Inflammatory macrophage treated with lipopolysaccharide for 4 hours (primary cell): ENCODE measurements at regions not wholly inside any gene's neighbourhood (a gene's known extent, or its start where the extent isn't known, plus 50 kb on each side); places are given as distances from the start of the nearest gene placed in this dataset.
"Not testable (repeated sequence)": the region's sequence is repeated elsewhere in the genome, so short reads cannot be mapped to it uniquely, and the experiment has no call there.

Experiments
- DNase-seq: peaks from one replicate; pipeline ENCODE4 v3.0.0-alpha.2; 2020

DNA sequence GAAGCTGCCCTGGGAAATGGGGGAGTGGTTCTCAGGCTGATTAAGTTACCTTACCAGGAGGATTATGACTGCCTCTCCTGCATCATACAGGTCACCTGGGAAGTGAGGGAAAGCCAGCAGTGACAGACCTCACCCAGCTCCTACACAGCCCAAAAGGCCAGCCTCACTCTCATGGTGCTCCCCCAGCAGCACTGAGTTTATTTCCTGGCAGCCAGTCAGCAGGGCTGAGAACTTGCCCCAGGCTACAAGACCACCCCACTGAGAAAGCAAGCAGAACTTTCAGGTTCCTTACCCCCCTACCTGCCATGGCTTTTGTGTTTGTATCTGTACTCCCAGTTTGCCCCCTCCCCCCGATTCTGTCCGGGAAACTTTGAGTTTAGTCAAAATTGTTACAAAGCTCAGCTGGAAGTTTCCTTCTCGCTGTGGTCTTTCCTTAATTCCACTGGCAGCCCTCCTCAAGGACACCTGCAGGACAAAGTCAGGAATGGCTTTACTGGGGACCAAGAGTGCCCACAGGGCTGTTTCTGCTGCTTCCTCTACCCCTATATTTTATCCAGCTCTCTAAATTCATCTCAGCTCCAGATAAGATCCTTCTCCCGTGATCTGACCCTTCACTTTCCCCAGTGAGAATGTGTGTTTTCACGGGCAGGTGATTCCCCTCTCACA, 649.8 kb upstream of the MBL2 start:
- no peak for DNase-seq

DNA sequence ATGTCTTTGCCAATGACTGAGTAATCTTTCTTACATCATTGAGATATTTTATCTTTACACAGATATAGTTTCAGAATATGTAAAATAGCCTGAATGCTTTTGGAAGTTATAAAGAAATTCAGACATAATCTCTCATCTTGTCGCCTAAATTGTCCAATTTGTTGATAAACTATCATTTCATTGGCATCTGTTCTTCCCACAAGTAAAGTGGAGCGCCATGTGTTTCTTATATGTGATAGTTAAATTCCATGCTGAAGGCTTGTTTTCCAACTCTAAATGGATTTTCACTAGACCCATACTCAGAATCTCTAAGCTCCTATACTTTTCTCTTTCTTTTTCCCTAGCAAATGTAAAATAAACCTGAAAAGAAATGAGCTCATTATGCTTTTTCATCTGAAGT, 640.1 kb upstream of the MBL2 start:
- no peak for DNase-seq

DNA sequence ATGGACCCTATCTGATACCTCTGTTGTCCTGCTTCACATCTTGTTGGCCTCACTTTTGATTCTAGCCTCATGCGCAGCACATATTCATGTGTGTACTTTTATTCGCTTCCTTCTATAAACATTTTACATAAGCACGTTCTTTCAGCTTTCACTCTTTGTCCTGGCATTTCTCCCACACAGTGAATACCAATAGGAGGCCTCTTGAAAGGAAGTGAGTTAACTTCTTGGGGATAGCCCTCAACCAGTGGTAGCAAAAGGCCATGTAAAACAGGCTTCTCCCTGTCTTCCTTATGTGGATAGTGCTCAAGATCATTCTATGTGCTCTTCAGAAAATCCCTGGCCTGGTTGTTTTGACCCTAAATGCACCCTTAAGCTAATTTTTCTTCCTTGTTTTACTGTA, 633.9 kb upstream of the MBL2 start:
- no peak for DNase-seq

DNA sequence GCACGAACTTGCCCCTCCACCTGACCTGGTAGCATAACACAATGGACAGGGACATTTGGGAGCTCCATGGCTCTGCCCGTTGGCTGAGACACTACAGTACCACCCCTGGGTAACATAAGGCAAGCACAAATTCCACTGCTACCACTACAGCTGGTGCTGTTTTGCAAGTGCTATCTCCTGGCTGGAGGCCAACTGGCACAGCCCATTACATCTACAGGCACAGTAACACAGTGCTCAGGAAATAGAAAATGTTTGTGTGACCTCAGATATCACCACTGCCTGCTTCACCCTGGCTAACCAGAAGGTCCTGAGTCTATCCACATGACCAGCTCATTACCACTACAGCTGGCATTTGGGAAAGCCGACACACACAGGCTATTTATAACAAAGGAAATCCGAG, 631.1 kb upstream of the MBL2 start:
- DNase-seq, result no peak

DNA sequence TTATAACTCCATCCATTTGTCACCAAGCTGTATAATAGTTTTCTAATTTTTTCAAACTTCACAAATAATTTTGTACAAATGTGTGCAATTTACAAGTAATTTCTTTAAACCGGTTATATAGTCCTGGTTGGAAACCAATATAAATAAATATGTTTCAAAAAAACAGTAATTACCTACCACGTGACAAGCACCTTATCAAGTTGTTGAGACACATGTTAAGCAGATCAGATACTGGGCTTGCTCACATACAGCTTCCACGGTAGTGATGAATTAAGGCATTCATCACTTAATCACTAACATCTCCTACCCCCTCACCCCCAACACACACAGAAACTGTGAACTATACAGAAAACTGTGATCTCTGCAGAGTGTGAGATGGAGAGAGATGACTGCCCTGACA, 630.0 kb upstream of the MBL2 start:
- no peak for DNase-seq

DNA sequence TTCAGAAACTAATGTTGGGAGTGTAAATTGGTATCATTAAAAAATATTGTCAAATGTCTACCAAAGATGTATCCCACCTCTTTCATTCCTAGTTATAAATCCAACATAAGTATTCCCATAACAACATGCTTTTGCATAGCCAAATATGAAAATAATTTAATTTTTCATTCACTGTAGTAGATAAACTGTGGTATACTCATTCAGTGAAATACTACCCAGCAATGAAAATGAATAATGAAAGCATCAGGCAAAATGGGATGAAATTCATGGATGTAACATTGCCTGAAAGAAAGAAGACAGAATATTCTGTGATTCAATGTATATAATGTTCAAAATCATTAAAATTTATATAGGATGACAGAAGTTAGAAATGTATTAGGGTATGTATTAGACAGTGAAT, 629.0 kb upstream of the MBL2 start:
- no peak for DNase-seq

DNA sequence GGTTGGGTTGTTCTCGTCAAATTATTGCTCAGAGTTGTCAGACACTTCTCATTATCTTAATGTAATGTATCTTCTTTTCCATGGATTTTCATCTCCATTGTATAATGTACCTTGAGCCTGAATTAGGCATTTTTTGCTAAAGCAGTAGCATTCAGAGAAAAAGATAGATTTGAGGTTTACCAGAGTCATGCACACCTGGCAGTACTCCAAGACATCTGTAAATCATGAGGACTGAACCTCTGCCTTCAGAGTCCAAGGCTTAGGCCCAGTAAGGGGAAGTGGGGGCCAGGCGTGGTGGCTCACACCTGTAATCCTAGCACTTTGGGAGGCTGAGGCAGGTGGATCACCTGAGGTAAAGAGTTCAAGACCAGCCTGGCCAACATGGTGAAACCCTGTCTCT, 624.3 kb upstream of the MBL2 start:
- DNase-seq, result no peak

DNA sequence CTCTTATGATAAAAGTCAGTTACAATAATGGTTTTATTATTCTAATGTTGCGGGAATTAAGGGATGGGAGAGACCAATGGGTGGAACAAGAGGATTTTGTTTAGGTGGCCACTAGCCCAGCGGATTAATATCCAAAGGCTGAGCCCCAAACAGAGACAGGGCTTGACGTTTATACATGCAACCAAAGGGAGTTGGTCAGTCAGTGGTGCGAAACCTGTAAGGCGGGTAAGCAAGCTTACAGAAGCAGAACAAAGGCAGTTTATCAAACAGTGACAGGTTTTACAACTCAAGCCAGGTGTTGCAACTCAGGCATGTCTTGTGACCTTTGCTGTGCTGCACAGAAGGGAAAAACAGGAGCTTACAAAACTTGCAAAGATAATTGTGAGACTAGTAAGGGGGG, 622.9 kb upstream of the MBL2 start:
- no peak for DNase-seq

DNA sequence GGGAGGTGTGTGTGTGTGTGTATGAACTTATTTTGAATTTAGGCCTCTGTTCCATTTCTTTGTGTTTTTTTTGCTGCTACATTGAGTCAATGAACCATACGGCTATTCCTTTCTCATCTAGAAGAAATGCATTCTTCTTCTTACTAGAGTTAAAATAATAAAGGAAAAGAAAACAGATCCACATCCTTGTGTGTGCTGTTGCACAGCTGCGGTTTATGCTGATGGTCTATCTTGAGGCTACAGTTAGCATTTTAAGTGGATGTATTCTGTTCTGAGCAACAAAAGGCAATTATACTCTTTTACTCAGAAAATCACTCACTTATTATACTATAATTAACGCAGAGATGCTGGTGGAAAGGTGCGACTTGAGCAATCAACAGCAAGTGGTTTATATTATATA, 615.0 kb upstream of the MBL2 start:
- no peak for DNase-seq

DNA sequence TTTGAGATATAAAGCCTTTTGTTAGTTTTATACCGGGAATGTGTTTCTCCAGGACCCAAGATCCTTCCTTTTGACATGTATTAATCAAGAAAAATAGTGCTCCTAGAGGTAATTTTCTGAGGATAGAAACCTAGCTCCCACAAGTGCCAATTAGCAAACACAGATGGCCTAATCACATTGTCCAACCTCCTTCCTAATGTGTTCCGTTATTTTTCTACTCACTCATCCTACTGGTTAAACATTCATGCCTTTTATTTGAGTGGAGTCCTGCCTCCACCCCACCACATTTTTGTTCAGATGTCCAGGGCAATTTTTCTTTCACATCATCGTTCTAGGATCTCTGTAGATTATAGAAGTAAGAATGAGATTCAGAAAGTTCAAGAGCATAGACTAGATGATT, 610.0 kb upstream of the MBL2 start:
- no peak for DNase-seq

DNA sequence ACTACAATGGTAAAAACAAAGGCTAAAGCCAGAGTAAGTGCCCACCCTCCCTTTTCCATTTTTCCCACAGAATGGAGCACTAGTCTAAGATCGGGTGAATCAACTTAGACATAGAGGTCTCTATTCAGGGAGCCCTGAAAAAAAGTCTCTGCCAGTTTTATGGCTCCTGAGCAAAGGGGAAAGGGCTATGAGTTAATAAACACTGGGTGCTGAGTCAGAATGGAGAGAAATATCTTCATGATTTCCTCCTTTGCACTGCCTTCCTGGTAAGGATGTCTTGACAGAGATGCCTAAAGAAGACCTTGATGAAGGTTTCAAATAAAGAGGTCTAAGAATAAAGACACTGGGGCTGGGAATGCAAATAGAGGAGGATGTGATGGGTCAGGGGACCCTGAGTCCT, 607.4 kb upstream of the MBL2 start:
- DNase-seq, result no peak

DNA sequence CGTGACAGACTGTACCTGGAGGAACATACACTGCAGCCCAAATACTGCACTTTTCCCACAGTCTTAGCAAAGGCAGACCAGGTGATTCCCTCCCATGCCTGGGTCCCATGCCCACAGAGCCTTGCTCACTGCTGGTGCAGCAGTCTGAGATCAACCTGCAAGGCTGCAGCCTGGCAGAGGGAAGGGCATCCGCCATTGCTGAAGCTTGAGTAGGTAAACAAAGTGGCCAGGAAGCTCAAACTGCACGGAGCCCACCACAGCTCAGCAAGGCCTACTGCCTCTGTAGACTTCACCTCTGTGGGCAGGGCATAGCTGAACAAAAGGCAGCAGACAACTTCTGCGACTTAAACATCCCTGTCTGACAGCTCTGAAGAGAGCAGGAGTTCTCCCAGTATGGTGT, 597.8 kb upstream of the MBL2 start:
- no peak for DNase-seq

DNA sequence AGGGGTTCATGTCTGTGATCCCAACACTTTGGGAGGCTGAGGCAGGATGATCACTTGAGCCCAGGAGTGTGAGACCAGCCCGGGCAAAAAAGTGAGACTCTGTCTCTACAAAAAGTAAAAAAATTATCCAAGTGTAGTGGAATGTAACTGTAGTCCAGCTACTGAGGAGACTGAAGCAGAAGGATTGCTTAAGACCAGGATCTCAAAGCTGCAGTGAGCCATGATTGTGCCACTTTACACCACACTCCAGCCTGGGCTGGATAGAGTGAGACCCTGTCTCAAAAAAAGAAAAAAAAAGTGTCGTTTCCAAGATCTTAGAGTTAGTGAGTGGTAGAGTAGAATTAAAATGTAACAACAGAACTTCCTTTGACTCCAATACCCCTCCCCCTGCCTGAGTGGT, 589.4 kb upstream of the MBL2 start:
- no peak for DNase-seq

DNA sequence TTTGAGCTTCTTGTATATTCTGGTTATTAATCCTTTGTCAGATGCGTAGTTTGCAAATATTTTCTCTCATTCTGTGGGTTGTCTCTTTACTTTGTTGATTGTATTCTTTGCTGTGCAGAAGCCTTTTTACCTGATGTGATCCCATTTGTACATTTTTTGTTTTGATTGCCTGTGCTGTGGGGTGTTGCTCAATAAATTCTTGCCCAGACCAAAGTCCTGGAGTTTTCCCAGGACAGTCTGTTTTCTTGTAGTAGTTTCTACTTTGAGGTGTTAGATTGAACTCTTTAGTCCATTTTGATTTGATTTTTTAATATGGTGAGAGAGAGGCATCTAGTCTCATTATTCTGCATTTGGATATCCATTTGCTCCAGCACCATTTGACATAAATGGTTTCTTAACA, 588.7 kb upstream of the MBL2 start:
- DNase-seq, result no peak

DNA sequence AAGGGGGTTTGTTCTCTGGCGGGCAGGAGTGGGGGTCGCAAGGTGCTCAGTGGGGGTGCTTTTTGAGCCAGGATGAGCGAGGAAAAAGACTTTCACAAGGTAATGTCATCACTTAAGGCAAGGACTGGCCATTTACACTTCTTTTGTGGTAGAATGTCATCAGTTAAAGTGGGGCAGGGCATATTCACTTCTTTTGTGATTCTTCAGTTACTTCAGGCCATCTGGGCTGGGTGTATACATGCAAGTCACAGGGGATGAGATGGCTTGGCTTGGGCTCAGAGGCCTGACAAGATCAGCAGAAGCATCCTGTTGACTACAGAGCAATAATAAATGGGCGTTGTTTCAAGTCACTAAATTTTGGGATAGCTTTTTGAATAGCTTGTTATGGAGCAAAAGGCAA, 586.4 kb upstream of the MBL2 start:
- DNase-seq, result not testable (repeated sequence)

DNA sequence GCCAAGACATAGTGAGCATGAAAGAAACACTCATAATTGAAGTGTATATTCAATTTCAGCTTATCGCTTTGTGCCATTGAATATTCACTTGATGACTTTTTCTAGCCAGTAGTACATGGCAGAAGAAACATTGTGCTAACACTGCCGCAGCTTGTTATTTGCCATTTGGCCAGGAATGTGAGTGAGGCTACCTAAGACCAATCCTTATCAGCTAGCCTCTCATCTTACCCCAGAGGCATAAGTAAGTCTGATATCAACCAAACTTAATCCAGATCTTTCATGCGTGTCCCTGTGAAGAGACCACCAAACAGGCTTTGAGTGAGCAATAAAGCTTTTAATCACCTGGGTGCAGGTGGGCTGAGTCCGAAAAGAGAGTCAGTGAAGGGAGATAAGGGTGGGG, 586.0 kb upstream of the MBL2 start:
- DNase-seq, result no peak

DNA sequence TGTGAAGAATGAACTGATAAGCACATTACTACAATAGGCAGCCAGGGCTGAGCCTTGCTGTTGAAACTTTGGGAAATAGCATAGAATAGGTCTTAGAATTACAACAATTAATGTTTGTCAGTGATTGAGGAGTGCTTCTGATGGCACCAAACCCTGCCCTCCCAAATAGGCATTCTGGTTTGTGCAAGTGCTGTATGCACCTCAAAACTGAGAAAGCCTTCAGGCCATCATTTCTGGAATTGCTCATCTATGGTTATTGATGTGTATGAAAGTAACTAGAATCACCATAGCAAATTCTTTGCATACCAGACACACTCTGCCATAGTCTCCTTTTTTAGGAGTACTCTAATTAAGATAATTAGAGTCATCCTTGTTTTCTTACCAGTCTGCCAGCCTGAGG, 585.0 kb upstream of the MBL2 start:
- no peak for DNase-seq

DNA sequence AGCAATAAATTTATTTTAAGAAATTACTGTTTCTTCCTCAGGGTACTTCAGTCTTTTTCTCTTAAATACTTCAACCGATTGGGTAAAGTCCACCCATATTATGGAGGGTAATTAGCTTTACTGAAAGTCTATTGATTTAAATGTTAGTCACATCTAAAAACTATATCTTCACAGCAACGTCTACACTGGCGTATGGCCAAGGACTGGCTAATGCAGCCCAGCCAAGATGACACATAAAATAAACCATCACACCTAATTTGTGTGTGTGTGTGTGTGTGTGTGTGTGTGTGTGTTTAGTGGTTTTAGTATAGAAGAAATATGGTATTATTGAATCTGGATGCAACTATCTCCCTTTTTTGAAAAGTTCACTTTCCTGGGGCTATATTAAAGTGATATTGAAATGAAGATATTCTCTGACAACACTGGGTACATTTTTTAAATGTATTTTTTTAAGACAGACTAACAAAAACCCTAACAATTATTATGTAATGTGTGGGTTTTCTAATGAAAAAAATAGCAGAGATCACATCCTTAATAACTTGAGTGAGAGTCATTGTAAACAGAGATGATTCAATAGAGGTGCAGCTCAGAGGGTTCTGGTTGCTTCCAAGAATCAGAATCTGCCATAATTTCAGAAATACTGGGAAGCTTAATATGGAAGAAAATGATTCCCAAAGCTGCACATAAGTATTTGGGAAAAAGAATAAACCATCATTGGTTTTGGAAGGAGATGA, 584.2 kb upstream of the MBL2 start:
- DNase-seq, result no peak

DNA sequence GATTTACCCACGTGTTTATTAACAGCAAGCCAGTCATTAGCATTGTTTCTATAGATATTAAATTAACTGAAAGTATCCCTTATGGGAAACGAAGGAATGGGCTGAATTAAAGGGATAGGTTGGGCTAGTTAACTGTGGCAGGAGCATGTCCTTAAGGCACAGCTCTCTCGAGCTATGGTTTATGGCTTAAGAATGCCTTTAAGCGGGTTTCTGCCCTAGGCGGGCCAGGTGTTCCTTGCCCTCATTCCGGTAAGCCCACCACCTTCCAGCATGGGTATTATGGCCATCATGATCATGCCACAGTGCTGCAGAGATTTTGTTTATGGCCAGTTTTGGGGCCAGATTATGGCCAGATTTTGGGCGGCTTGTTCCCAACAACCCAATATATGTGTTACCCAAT, 569.9 kb upstream of the MBL2 start:
- DNase-seq, result not testable (repeated sequence)

DNA sequence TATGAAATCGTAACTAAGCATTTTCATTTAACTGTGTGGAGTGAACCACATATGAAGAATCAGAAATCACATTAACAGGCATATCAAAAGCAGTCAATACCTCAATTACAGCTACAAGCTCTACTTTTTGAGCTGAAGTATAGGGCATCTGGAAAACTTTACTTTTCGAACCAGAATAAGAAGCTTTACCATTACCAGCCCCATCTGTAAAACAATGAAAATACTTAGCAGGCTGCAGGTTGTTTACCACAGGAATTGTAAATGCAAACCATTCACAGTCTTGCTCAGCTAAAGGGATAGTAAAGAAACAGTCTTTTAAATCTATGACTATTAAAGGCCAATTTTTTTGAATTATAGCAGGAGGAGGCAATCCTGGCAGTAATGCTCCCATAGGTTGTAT, 565.6 kb upstream of the MBL2 start:
- not testable (repeated sequence) for DNase-seq

DNA sequence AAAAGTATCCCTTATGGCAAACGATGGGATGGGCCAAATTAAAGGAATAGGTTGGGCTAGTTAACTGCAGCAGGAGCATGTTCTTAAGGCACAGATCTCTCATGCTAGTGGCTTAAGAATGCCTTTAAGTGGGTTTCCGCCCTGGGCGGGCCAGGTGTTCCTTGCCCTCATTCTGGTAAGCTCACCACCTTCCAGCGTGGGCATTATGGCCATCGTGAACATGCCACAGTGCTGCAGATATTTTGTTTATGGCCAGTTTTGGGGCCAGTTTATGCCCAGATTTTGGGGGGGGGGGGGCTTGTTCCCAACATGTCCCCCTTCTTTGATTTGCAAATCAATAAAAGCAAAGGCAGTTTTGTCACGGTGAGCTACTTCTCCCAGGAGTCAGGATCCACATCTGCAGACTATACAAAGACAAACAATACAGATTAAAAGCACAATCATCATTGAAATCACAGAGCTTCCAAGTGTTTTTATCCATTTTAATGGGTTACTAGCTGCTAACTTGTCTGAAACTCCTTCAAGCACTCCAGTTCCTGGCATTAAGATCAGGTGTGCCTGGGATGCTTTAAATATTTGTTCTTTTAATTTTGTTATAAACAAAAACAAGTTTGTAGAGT, 563.3 kb upstream of the MBL2 start:
- DNase-seq, result not testable (repeated sequence)

DNA sequence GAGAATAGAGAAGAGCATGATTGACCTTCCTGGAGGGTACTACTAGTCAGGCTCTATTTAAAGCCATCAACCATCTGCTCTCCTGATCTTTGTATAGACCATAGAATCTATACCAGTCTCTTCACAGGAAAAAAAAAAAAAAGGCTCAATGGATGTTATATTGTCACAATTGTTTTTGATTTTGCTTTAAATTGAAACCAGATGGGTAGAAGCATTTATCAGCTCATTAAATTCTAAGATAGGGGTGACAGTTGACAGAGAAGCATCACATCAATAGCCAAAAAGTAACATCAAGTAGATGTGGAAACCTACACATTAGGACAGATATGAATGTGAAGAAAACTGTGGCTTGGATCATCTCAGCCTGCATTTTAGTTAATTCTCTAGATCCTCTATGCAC, 558.9 kb upstream of the MBL2 start:
- DNase-seq, result no peak

DNA sequence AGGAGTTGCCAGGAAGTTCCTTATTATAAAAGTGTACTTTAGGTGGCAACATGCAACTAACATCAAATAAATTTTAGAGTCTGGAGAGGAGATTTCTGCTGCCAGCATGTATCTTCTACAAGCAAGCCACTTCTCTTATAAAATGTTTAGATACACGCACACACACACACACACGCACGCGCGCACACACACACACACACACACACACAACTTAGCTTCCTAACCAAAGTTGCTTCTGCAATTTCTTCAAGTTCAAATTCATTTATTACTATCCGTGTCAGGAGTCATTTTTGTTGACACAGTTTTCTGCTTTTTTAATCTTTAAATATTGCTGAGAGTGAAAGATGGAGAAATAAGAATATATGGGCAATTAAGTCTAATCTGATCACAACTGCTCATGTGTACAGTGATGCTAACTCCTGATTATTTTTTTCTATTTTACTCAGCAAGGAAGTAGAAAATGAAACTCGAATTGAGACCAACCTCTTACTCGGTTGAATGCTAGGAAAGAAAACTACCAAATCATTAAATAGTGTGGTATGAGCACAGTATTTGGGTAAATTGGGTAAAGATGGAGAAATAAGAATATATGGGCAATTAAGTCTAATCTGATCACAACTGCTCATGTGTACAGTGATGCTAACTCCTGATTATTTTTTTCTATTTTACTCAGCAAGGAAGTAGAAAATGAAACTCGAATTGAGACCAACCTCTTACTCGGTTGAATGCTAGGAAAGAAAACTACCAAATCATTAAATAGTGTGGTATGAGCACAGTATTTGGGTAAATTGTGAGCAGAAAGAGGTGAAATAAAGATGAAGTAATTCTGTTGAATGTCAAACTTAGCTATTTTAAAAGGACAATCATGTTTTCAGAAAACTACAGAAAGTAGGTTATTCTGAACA, 554.1 kb upstream of the MBL2 start:
- DNase-seq, result not testable (repeated sequence)

DNA sequence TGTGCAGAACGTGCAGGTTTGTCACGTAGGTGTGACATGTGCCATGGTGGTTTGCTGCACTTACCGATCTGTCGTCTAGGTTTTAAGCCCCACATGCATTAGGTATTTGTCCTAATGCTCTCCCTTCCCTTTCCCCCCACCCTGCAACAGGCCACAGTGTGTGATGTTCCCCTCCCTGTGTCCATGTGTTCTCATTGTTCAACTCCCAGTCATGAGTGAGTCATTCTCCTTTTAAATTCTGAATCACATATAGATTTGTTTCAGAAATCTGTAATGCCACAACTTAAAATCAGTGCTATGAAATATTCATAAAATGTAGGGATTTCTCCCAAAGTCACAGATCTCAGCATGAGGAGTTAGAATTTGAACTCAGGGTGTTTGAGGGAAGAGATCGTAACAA, 552.5 kb upstream of the MBL2 start:
- DNase-seq, result no peak
